Ishikawa (cell line): ENCODE measurements at regions not wholly inside any gene's neighbourhood (a gene's known extent, or its start where the extent isn't known, plus 50 kb on each side); places are given as distances from the start of the nearest gene placed in this dataset.

ENCODE experiments used
- CEBPB ChIP-seq: IDR thresholded peaks from 2 replicates; pipeline ENCODE4 v1.6.1; 2012
- CREB1 ChIP-seq: IDR thresholded peaks from 2 replicates; pipeline ENCODE4 v1.6.1; 2012; ENCODE audit warnings: low read depth
- EGR1 ChIP-seq: IDR thresholded peaks from 2 replicates; pipeline ENCODE4 v1.6.1; 2012
- EP300 ChIP-seq: IDR thresholded peaks from 2 replicates; pipeline ENCODE4 v1.6.1; 2012; ENCODE audit warnings: borderline replicate concordance
- NFIC ChIP-seq: IDR thresholded peaks from 2 replicates; pipeline ENCODE4 v1.6.1; 2012
- RAD21 ChIP-seq: IDR thresholded peaks from 2 replicates; pipeline ENCODE4 v1.6.1; 2012; ENCODE audit warnings: low read depth
- TAF1 ChIP-seq: IDR thresholded peaks from 2 replicates; pipeline ENCODE4 v1.6.1; 2012; ENCODE audit warnings: low read depth, mild to moderate bottlenecking
- TCF12 ChIP-seq: IDR thresholded peaks from 2 replicates; pipeline ENCODE4 v1.6.1; 2012; ENCODE audit warnings: low read depth
- USF1 ChIP-seq: IDR thresholded peaks from 2 replicates; pipeline ENCODE4 v1.6.1; 2012
- YY1 ChIP-seq: IDR thresholded peaks from 2 replicates; pipeline ENCODE4 v1.6.1; 2012; ENCODE audit warnings: low read depth
- TF ChIP-seq, protein P1 (sequence below): IDR thresholded peaks from 2 replicates; pipeline ENCODE4 v1.6.1; 2012

DNA sequence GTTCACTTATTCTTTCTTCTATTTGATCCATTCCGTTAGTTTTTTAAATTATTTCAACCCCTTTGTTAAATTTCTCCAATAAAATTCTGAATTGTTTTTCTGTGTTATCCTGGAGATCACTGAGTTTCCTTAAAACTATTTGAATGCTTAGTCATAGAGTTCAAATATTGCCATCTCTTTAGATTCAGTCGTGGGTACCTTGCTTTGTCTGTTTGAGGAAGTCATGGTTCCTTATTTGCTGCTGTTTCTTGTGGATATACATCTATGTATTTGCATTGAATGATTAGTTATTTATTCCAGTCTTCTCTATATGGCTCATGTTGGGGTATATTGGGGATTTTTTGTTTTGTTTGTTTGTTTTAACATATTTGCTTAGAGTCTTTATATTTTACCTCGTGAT lies 80.6 kb downstream of the HINT1 start:
- TF ChIP-seq CREB1 (no peak), RAD21 (no peak), EP300 (no peak), YY1 (no peak), USF1 (no peak), EGR1 (no peak), TCF12 (no peak), NFIC (no peak), CEBPB (no peak), TAF1 (no peak)
- TF ChIP-seq, protein P1, sequence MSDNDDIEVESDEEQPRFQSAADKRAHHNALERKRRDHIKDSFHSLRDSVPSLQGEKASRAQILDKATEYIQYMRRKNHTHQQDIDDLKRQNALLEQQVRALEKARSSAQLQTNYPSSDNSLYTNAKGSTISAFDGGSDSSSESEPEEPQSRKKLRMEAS, result no peak
